GM12878 (cell line): ENCODE measurements at regions not wholly inside any gene's neighbourhood (a gene's known extent, or its start where the extent isn't known, plus 50 kb on each side); places are given as distances from the start of the nearest gene placed in this dataset.

Experiments used
- ATAC-seq: fragments of 200-7000 bp; cut with Tn5 transposase; 3 replicates; pipeline ENCODE4 v1.9.1; 2020; ENCODE audit warnings: mild to moderate bottlenecking, moderate library complexity
- BruUV-seq: library from RNA; stranded (reverse); fragments of 400-500 nt; replicated peaks from 2 replicates; lab custom pipeline; 2021; lab: Mats Ljungman, UMichigan
- CTCF ChIA-PET: fragments of 300-600 bp; sonication (Branson Sonifier 250); formaldehyde crosslinking; extraction: SDS; loops from one replicate; lab custom pipeline; 2021; ENCODE audit warnings: inconsistent platforms; lab: Yijun Ruan, JAX
- POLR2A ChIA-PET: fragments of 350-600 bp; formaldehyde crosslinking; extraction: SDS; loops from one replicate; lab custom pipeline; 2021; ENCODE audit warnings: inconsistent platforms; lab: Charles Lee
- RAD21 ChIA-PET: fragments of 300-600 bp; sonication (Branson Sonifier 250); formaldehyde crosslinking; loops from one replicate; lab custom pipeline; 2023; ENCODE audit warnings: antibody characterized with exemption; ENCODE audit not compliant: unreplicated experiment; lab: Charles Lee
- SMC1A ChIA-PET: fragments of 300-600 bp; sonication (Branson Sonifier 250); formaldehyde crosslinking; loops from one replicate; lab custom pipeline; 2023; ENCODE audit not compliant: unreplicated experiment, uncharacterized antibody; lab: Charles Lee
- DNase-seq: peaks from one replicate; pipeline ENCODE4 v3.0.0-alpha.2; 2011; ENCODE audit warnings: low read depth, low spot score
- FAIRE-seq: peaks from 3 replicates; lab custom pipeline; 2011; peaks lifted over from hg19 to GRCh38; lab: Jason Lieb, UNC
- H2AFZ ChIP-seq: 2 replicates; pipeline ENCODE4 v1.6.0; 2011; ENCODE audit warnings: low read depth, low read length, control low read depth; ENCODE audit not compliant: control insufficient read depth
- H3K27ac ChIP-seq: 2 replicates; pipeline ENCODE4 v1.5.1; 2011; ENCODE audit warnings: control low read depth; ENCODE audit not compliant: control insufficient read depth, insufficient read depth
- H3K27me3 ChIP-seq, 2 experiments: replicated peaks in 1 of 2; 2 replicates each; pipeline versions ENCODE4 v1.6.0 to v1.6.1; 2011; ENCODE audit warnings: low read length in 1 of 2; ENCODE audit not compliant: control insufficient read depth in 2 of 2, insufficient read depth in 2 of 2
- H3K36me3 ChIP-seq, 2 experiments: 2 replicates each; pipeline ENCODE4 v1.5.1; 2011; ENCODE audit warnings: low read length in 1 of 2; ENCODE audit not compliant: control insufficient read depth in 2 of 2, insufficient read depth in 2 of 2
- H3K4me1 ChIP-seq: 2 replicates; pipeline ENCODE4 v1.6.1; 2011; ENCODE audit warnings: mild to moderate bottlenecking, low read length, moderate library complexity, mixed read lengths; ENCODE audit not compliant: control insufficient read depth, insufficient read depth
- H3K4me2 ChIP-seq: 2 replicates; pipeline ENCODE4 v1.6.0; 2011; ENCODE audit warnings: control low read depth; ENCODE audit not compliant: control insufficient read depth, insufficient read depth
- H3K4me3 ChIP-seq: fragments of 200-600 bp; sonication (generic); 2 replicates; pipeline ENCODE4 v1.5.1; 2016
- H3K79me2 ChIP-seq: 2 replicates; pipeline ENCODE4 v1.6.0; 2011; ENCODE audit warnings: low read length; ENCODE audit not compliant: control insufficient read depth, insufficient read depth
- H3K9ac ChIP-seq: 2 replicates; pipeline ENCODE4 v1.8.0; 2011; ENCODE audit warnings: low read length, control low read depth, mixed read lengths; ENCODE audit not compliant: control insufficient read depth, insufficient read depth
- H3K9me3 ChIP-seq: replicated peaks from 3 replicates; pipeline ENCODE4 v1.5.1; 2011; ENCODE audit warnings: mild to moderate bottlenecking, low read length; ENCODE audit not compliant: control insufficient read depth, insufficient read depth
- H4K20me1 ChIP-seq: 2 replicates; pipeline ENCODE4 v1.6.0; 2011; ENCODE audit not compliant: control insufficient read depth, insufficient read depth
- CHD4 ChIP-seq: fragments of 200-600 bp; sonication (generic); IDR thresholded peaks from 2 replicates; pipeline ENCODE4 v1.6.1; 2016; ENCODE audit warnings: mild to moderate bottlenecking
- E4F1 ChIP-seq: fragments of 450-650 bp; IDR thresholded peaks from 2 replicates; pipeline ENCODE4 v1.6.1; 2018; ENCODE audit warnings: borderline replicate concordance, mild to moderate bottlenecking; ENCODE audit not compliant: partially characterized antibody
- HCFC1 ChIP-seq: fragments of 150-350 bp; IDR thresholded peaks from 2 replicates; pipeline ENCODE4 v1.6.1; 2014; ENCODE audit warnings: low read length
- HDGF ChIP-seq: fragments of 450-650 bp; IDR thresholded peaks from 2 replicates; pipeline ENCODE4 v1.6.1; 2016; ENCODE audit warnings: antibody characterized with exemption
- POLR2AphosphoS5 ChIP-seq: IDR thresholded peaks from 2 replicates; pipeline ENCODE4 v1.6.1; 2011; ENCODE audit warnings: mild to moderate bottlenecking, low read length, inconsistent platforms
- SIN3A ChIP-seq: IDR thresholded peaks from 2 replicates; pipeline ENCODE4 v1.6.1; 2012; ENCODE audit warnings: low read depth, low read length, improper control_type of control experiment
- SREBF2 ChIP-seq: IDR thresholded peaks from 2 replicates; pipeline ENCODE4 v1.6.1; 2012; ENCODE audit warnings: mild to moderate bottlenecking, low read length
- SRF ChIP-seq, 2 experiments: IDR thresholded peaks; 2 replicates each; pipeline ENCODE4 v1.6.1; 2011; ENCODE audit warnings: low read depth in 2 of 2, low read length in 2 of 2, mild to moderate bottlenecking in 1 of 2, moderate library complexity in 1 of 2
- STAT1 ChIP-seq: fragments of 450-650 bp; conservative IDR thresholded peaks from 2 replicates; pipeline ENCODE4 v1.6.1; 2014; ENCODE audit warnings: antibody characterized with exemption, mild to moderate bottlenecking
- STAT3 ChIP-seq: IDR thresholded peaks from 2 replicates; pipeline ENCODE4 v1.6.1; 2011; ENCODE audit warnings: low read depth, low read length, improper control_type of control experiment
- WGBS: methylation state at CpG from one replicate; pipeline ENCODE4 v1.1.6; 2016; ENCODE audit warnings: low lambda C conversion rate; ENCODE audit not compliant: insufficient replicate concordance, insufficient coverage; ENCODE audit errors: missing lambda C conversion rate; 5-methylcytosine and 5-hydroxymethylcytosine counted together
- in situ Hi-C: fragments of 300-500 bp; cut with MboI; formaldehyde crosslinking; loops from 9 replicates; pipeline ENCODE4 v1.14.3; 2018; ENCODE audit warnings: mixed read lengths
- intact Hi-C: fragments of 100-400 bp; cut with micrococcal nuclease; formaldehyde crosslinking; loops from one replicate; pipeline ENCODE4 v1.14.2; 2022; ENCODE audit not compliant: unreplicated experiment

- Histone ChIP-seq H3K79me2 (no peaks in the 10 kb centered on the region), H3K36me3 (no peaks in the 10 kb centered on the region), H4K20me1 (no peaks in the 10 kb centered on the region)
- no peak for FAIRE-seq
- WGBS = 0% methylated on average over 3 of the region's 3 CpGs
- CTCF ChIA-PET = no interaction called here
- TF ChIP-seq POLR2AphosphoS5 (no peak), SIN3A (no peak), HCFC1 (no peak), SRF (IDR thresholded peaks at IDR 0.05; ENCODE audit: low read depth in 2 of 2, low read length in 2 of 2) (no peak), CHD4 (no peak), STAT3 (no peak)
- TF ChIP-seq, all 136 proteins: peak for 0
- ChIA-PET RAD21 (no interaction called here), SMC1A (interaction anchor here (0.7 kb wide), 1 partner anchor 853 kb away, joined by 3 read pairs; no protein-coding TSS in a partner anchor), POLR2A (no interaction called here)
- Histone ChIP-seq H3K27ac (no peak overlapping the region), H3K9ac (no peak overlapping the region), H3K9me3 (no peaks in the 10 kb centered on the region), H3K4me3 (no peak overlapping the region), H3K27me3 (no peaks in the 10 kb centered on the region), H3K4me2 (no peak overlapping the region), H2AFZ (no peak overlapping the region), H3K4me1 (no peaks in the 10 kb centered on the region)
- in situ Hi-C loops (no loop called here), intact Hi-C loops (no loop called here)
- ATAC-seq (no peak), DNase-seq (no peak)
- no TSS peak for BruUV-seq
Observed at GRCh38 chr1:222329493-222330045, 218.3 kb downstream of the HHIPL2 start.

- no TSS peak for BruUV-seq
- Histone ChIP-seq H3K4me1 (no peaks in the 10 kb centered on the region), H4K20me1 (no peaks in the 10 kb centered on the region), H3K4me3 (no peak overlapping the region), H3K27me3 (no peaks in the 10 kb centered on the region), H3K79me2 (no peaks in the 10 kb centered on the region), H3K9me3 (no peaks in the 10 kb centered on the region), H3K36me3 (no peaks in the 10 kb centered on the region), H3K9ac (no peak overlapping the region), H3K27ac (no peak overlapping the region), H2AFZ (no peak overlapping the region), H3K4me2 (no peak overlapping the region)
- ChIA-PET SMC1A (no interaction called here), POLR2A (no interaction called here), CTCF (no interaction called here), RAD21 (no interaction called here)
- ATAC-seq = no peak
- in situ Hi-C loops = no loop called here
- TF ChIP-seq HDGF (no peak), SREBF2 (no peak), STAT1 (no peak), E4F1 (no peak)
- DNase-seq = no peak
- no peak for FAIRE-seq
- intact Hi-C loops = no loop called here
Observed at GRCh38 chr1:222326710-222327036, 221.2 kb downstream of the HHIPL2 start.
